ENCODE measurements at regions not wholly inside any gene's neighbourhood (a gene's known extent, or its start where the extent isn't known, plus 50 kb on each side); places are given as distances from the start of the nearest gene placed in this dataset.
"Not testable (repeated sequence)": the region's sequence is repeated elsewhere in the genome, so short reads cannot be mapped to it uniquely, and the experiment has no call there.

DNA sequence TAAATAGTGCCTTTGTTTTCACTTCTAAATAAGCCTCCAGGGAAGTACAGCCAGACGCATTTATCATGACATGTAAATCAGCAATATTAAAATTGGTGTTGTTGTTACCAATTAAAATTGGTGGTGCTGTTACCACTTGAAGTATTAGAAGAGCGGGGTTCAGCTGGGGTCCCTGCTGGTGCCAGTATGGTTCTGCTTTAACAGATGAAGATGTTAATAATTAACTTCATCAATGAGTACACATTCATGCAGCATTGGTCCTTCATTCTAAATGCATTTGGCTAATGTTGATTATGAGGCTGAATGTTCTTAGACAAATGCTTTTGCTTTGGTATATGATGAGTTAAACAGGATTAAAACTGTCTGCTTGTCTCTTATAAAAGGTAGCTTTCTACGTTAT is 67.6 kb upstream of the TMC1 start:
- H3K4me1 ChIP-seq = no peaks in the 10 kb centered on the region
- DNase-seq = no peak
- no peak for ATAC-seq

GRCh38 chr9:72446241-72446640 is 75.2 kb upstream of the TMC1 start:
- H3K36me3 ChIP-seq; ATAC-seq; DNase-seq; H3K27me3 ChIP-seq (ENCODE audit: low read depth); H3K27ac ChIP-seq; H3K4me3 ChIP-seq; H3K9me3 ChIP-seq; intact Hi-C loops (cut with DNase I): not testable (repeated sequence)
- peaks cover 28% of the 10 kb centered on the region for H3K4me1 ChIP-seq

More for the DNA sequence above, 67.6 kb upstream of the TMC1 start:
- TF ChIP-seq, protein P1, sequence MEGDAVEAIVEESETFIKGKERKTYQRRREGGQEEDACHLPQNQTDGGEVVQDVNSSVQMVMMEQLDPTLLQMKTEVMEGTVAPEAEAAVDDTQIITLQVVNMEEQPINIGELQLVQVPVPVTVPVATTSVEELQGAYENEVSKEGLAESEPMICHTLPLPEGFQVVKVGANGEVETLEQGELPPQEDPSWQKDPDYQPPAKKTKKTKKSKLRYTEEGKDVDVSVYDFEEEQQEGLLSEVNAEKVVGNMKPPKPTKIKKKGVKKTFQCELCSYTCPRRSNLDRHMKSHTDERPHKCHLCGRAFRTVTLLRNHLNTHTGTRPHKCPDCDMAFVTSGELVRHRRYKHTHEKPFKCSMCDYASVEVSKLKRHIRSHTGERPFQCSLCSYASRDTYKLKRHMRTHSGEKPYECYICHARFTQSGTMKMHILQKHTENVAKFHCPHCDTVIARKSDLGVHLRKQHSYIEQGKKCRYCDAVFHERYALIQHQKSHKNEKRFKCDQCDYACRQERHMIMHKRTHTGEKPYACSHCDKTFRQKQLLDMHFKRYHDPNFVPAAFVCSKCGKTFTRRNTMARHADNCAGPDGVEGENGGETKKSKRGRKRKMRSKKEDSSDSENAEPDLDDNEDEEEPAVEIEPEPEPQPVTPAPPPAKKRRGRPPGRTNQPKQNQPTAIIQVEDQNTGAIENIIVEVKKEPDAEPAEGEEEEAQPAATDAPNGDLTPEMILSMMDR (IDR thresholded peaks at IDR 0.05) = no peak
- Histone ChIP-seq H3K27me3 (ENCODE audit: low read depth) (no peaks in the 10 kb centered on the region), H3K27ac (no peak overlapping the region), H3K36me3 (no peaks in the 10 kb centered on the region), H3K4me3 (no peak overlapping the region), H3K9me3 (no peaks in the 10 kb centered on the region)
- intact Hi-C loops (cut with DNase I) = no loop called here

DNA sequence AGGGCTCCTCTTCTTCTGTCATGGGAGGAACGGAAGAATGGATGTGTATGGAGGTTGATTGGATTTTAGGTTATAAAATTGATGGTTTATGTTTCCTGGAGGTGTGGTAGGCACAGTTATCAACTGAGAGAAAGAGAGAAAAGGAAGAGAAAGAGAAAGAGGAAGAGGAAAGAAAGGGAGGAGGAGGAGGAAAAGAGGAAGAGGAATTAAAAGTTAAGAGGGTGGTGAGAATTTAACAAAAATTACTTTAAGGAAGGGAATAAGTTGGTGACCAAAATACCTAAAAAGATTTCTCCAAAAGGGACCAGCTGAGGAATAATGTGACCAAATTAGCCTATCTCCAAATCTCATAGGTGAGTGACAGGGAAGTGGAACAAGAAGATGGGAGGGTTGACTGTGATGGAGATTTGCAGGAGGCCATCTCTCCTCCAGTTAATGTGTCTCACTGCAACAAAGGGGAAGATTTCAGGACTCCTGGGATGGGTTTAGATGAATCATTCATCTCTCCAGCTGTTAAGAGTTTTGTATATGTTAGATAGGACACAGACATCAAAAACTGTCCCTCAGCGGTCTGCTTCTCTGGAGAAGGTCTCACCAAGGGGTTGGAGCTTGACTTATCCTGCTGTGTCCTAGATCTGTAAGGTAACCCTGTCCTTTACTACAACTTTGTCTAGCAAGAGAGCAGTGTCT is 76.0 kb upstream of the TMC1 start:
- intact Hi-C loops (cut with DNase I) = no loop called here
- no peak overlapping the region for H3K4me3 ChIP-seq
- no peaks in the 10 kb centered on the region for H3K27me3 ChIP-seq (ENCODE audit: low read depth)
- no peak overlapping the region for H3K27ac ChIP-seq
- TF ChIP-seq, protein P1 (IDR thresholded peaks at IDR 0.05) = no peak
- no peak for DNase-seq
- no peaks in the 10 kb centered on the region for H3K9me3 ChIP-seq
- no peak for ATAC-seq
- no peaks in the 10 kb centered on the region for H3K36me3 ChIP-seq
- peaks cover 28% of the 10 kb centered on the region for H3K4me1 ChIP-seq

- ATAC-seq (peak in 1 of 2 donors; percentile 38), DNase-seq (no peak)
- peaks cover 28% of the 10 kb centered on the region for H3K4me1 ChIP-seq
- no peak overlapping the region for H3K27ac ChIP-seq
- no peaks in the 10 kb centered on the region for H3K27me3 ChIP-seq (ENCODE audit: low read depth)
- TF ChIP-seq, protein P1 (IDR thresholded peaks at IDR 0.05) = no peak
- intact Hi-C loops (cut with DNase I) = no loop called here
- no peak overlapping the region for H3K4me3 ChIP-seq
- no peaks in the 10 kb centered on the region for H3K36me3 ChIP-seq
- H3K9me3 ChIP-seq = no peaks in the 10 kb centered on the region
Observed at GRCh38 chr9:72444435-72444834, 77.0 kb upstream of the TMC1 start.

DNA sequence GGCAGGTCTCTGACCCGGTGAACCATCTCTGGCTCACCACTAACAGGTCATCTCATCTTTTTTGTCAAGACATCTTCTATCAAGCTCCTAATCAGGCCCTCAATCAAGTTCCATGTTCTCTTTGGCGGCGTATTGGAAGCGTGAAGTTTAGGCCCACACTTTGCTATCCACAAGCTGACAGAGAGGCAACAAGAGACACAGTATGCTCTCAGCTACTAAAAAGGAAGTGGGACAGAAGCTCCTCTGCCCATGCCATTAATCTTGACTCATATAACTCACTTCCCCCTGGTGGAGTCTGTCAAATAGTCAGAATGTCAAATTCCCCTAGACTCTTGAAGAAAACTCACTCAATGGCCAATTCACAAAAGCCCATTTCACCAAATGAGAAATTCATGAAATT is 77.6 kb upstream of the TMC1 start:
- intact Hi-C loops (cut with DNase I) = no loop called here
- H3K4me1 ChIP-seq = peaks cover 28% of the 10 kb centered on the region
- no peak for DNase-seq
- no peaks in the 10 kb centered on the region for H3K27me3 ChIP-seq (ENCODE audit: low read depth)
- no peaks in the 10 kb centered on the region for H3K36me3 ChIP-seq
- peak overlapping the region; percentile 38 for H3K27ac ChIP-seq
- no peak overlapping the region for H3K4me3 ChIP-seq
- H3K9me3 ChIP-seq = no peaks in the 10 kb centered on the region
- peak; percentile 78 for ATAC-seq
- TF ChIP-seq, protein P1 (IDR thresholded peaks at IDR 0.05) = no peak

GRCh38 chr9:72441848-72442607 is 77.0 kb upstream of the ZFAND5 start:
- H3K27me3 ChIP-seq (ENCODE audit: low read depth) = no peaks in the 10 kb centered on the region
- peaks cover 28% of the 10 kb centered on the region for H3K4me1 ChIP-seq
- DNase-seq (no peak), ATAC-seq (no peak)
- intact Hi-C loops (cut with DNase I) = no loop called here
- H3K9me3 ChIP-seq = no peaks in the 10 kb centered on the region
- no peak overlapping the region for H3K4me3 ChIP-seq
- TF ChIP-seq, protein P1 (IDR thresholded peaks at IDR 0.05) = no peak
- no peaks in the 10 kb centered on the region for H3K36me3 ChIP-seq
- no peak overlapping the region for H3K27ac ChIP-seq

Data from lower lobe of right lung (tissue), 2 donors.